Omental fat pad (tissue), 3 donors: ENCODE measurements at regions not wholly inside any gene's neighbourhood (a gene's known extent, or its start where the extent isn't known, plus 50 kb on each side); places are given as distances from the start of the nearest gene placed in this dataset.

ENCODE experiments used
- ATAC-seq: fragments of 150-250 bp; one replicate; pipeline ENCODE4 v1.9.1; 2016; ENCODE audit warnings: mild to moderate bottlenecking, moderate library complexity; ENCODE audit not compliant: low FRiP score
- DNase-seq: peaks from one replicate; pipeline ENCODE4 v3.0.0-alpha.2; 2019; ENCODE audit warnings: low spot score
- CTCF ChIP-seq, 3 donors: fragments of 450-650 bp; IDR thresholded peaks; one replicate each; pipeline ENCODE4 v1.5.1; 2016 to 2017; ENCODE audit warnings: antibody characterized with exemption in 3 of 3, mild to moderate bottlenecking in 3 of 3, moderate library complexity in 2 of 3

- no peak for ATAC-seq
- no peak for DNase-seq
- TF ChIP-seq CTCF (IDR thresholded peaks at IDR 0.05), result no peak
Measured at GRCh38 chr14:29376237-29376636, 551.4 kb downstream of the PRKD1 start.

GRCh38 chr14:29380826-29381225 lies 546.8 kb downstream of the PRKD1 start:
- no peak for DNase-seq
- TF ChIP-seq CTCF (IDR thresholded peaks at IDR 0.05), result no peak
- no peak for ATAC-seq

GRCh38 chr14:29388571-29388970 lies 539.1 kb downstream of the PRKD1 start:
- ATAC-seq, result no peak
- DNase-seq, result no peak
- no peak for TF ChIP-seq CTCF (IDR thresholded peaks at IDR 0.05)

GRCh38 chr14:29390081-29390832 lies 537.4 kb downstream of the PRKD1 start:
- DNase-seq (no peak), ATAC-seq (no peak)
- TF ChIP-seq CTCF (IDR thresholded peaks at IDR 0.05), result no peak

- no peak for DNase-seq
- ATAC-seq, result no peak
Measured at GRCh38 chr14:29391231-29391630, 536.4 kb downstream of the PRKD1 start.

GRCh38 chr14:29391801-29392200 lies 535.8 kb downstream of the PRKD1 start:
- no peak for TF ChIP-seq CTCF (IDR thresholded peaks at IDR 0.05)
- DNase-seq (no peak), ATAC-seq (no peak)

More at GRCh38 chr14:29391231-29391630, 536.4 kb downstream of the PRKD1 start:
- TF ChIP-seq CTCF (IDR thresholded peaks at IDR 0.05), result no peak

GRCh38 chr14:29392287-29392686 lies 535.4 kb downstream of the PRKD1 start:
- DNase-seq (no peak), ATAC-seq (no peak)
- no peak for TF ChIP-seq CTCF (IDR thresholded peaks at IDR 0.05)
